ENCODE measurements at regions not wholly inside any gene's neighbourhood (a gene's known extent, or its start where the extent isn't known, plus 50 kb on each side); places are given as distances from the start of the nearest gene placed in this dataset.
A peak's percentile ranks its signal among the peaks of the same experiment; 100 is the strongest.

DNA sequence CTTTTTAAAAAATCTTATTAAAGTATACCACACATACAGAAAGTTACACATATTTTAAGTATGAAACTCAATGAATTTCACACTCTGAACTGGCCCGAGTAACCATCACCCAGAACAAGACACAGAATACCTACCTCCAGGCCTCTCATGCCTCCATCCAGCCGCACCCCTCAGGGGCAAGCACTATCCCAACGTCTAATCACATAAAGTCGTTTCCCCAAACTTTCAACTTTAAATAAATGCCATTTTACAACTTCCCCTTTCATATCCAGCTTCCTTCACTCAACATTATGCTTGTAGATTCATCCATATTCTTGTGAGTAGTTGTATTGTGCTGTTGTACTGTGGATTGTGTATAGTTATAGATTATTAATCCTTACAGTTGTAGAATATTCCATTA lies 539.1 kb downstream of the CD83 start:
- DNase-seq (ENCODE audit: low read depth): no peak
- in situ Hi-C loops (cut with HindIII; ENCODE audit: low pct_unique_long_range_greater_than_20kb, low sequenced_read_pairs): no loop called here

DNA sequence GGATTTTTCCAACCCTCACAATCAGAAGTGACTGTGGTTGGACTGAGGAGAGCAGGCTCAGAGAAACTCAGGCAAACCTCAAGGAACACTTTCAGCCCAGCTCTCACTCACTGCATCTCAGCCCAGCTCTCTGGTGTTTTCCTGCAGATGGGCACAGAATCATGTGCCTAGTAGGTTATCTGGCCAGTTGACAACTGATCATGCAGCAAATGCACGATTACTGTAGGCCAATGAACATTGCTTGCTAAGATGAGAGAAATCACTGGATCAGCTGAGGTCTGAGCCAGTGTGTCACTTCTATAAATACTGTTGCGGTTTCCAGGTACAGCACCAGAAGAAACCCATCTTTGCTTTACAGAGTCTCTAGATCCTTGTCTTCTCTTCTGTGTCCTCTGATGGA lies 540.5 kb downstream of the CD83 start:
- DNase-seq (ENCODE audit: low read depth): no peak
- in situ Hi-C loops (cut with HindIII; ENCODE audit: low pct_unique_long_range_greater_than_20kb, low sequenced_read_pairs): no loop called here

DNA sequence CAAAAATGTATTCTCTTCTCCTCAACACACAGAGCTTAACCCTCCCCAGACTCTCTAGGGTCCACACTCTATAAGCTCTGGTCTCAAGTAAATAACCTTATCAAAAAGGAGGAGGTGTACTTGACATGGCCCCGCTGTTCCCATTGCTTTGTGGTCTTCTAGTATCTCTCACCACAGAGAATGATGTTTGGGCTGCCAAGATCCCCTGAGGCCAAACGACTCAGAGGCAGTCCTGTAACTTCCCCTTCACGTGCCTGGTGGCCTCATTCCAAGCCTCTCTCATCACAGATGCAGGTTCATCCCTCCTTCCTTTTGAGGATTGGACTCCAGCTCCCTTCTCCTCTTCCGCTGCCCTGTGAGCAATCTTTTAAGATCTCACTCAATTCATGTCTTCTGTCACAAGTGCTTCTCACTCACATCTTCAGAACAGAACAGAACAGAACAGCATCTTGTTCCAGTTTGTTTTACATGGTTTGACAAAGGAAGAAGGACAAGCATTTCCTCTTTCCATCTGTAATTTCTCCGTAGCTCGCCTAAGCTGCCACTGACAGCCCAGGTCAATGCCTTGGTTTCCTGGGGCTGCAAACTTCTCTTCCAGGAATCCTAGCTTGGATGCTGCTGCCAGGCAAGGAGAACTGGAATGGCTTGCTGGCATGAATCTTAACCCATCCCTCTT lies 541.5 kb downstream of the CD83 start:
- in situ Hi-C loops (cut with HindIII; ENCODE audit: low pct_unique_long_range_greater_than_20kb, low sequenced_read_pairs): no loop called here
- DNase-seq (ENCODE audit: low read depth): no peak

DNA sequence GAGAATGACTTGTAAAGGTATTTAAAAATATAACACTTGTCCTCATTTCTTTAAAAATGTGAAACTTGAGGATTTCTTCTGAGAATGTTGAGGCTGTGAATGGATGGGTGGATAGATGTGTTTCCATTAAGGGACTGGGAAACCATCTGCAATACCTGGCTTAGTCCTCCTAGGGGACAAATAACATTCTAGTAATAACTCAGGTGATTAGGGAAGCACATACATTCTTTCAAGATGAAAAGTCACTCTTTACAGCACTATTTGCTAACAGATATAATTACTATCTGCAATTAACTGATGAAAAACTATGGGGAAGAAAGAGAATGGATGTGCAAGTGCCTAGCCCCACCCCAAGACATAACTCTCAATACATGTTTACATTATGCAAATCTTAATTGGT lies 542.3 kb downstream of the CD83 start:
- in situ Hi-C loops (cut with HindIII; ENCODE audit: low pct_unique_long_range_greater_than_20kb, low sequenced_read_pairs): no loop called here
- no peak for DNase-seq (ENCODE audit: low read depth)

- DNase-seq (ENCODE audit: low read depth): peak; percentile 30
- in situ Hi-C loops (cut with HindIII; ENCODE audit: low pct_unique_long_range_greater_than_20kb, low sequenced_read_pairs): no loop called here
Observed at GRCh38 chr6:14660806-14661579, 543.4 kb downstream of the CD83 start.

- in situ Hi-C loops (cut with HindIII; ENCODE audit: low pct_unique_long_range_greater_than_20kb, low sequenced_read_pairs): no loop called here
- no peak for DNase-seq (ENCODE audit: low read depth)
Observed at GRCh38 chr6:14661691-14662090, 544.1 kb downstream of the CD83 start.

DNA sequence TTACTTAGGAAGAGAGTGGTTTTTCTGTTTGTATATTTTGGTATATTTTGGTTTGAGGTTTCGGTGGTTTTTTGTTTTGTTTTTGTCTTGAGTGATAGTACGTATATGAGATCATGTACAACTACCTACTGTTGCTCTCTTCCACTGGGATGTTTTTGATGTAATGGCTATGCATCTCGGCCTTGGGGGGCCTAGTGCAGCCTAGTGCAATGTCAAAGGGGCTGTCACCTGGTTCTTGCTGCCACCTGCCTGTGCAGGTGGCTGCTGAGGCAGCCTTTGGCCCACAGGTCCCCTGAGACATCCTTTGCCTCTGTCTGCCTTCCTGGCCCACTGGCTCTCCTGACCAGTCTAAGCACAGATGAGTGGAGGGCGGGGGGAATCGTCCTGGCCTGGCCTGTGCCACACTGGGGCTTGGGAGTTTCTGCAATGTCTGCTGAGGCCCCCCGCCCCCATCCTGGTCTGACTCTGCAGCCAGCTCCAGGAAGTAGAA lies 546.6 kb downstream of the CD83 start:
- in situ Hi-C loops (cut with HindIII; ENCODE audit: low pct_unique_long_range_greater_than_20kb, low sequenced_read_pairs): no loop called here

DNA sequence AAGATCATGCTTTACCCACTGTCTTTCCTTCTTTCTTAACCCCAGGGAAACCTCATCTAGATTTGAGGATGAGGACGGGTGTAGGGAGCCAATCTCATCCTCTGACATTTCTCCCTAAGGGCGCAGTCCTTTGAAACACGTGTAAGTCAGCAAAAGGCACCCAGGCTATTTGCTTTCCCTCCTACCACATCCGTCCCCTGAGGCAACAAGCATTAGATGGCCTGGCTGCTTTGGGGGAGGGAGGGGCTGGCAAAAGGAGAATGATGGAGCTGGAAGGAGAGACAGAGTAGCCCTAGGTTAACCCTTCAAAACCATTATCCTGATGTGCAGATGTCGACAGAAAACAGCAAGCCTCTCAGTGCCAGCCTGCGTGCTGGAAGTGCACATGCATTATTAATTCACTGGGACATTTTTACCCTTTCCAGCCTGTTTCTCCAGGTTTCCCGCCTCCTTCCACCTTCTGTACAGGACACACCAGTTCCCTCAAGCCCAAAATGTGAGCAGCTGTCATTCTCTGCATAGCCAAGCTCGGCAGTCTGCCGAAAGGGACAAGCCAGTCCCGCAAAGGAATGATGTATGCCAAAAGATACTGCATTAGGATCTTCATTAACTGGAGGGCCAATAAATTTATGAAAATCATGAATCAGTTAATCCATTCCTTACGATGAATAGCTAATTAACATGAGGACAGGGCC lies 547.2 kb downstream of the CD83 start:
- DNase-seq (ENCODE audit: low read depth): no peak
- in situ Hi-C loops (cut with HindIII; ENCODE audit: low pct_unique_long_range_greater_than_20kb, low sequenced_read_pairs): no loop called here

More for the DNA sequence above, 546.6 kb downstream of the CD83 start:
- no peak for DNase-seq (ENCODE audit: low read depth)

- no peak for DNase-seq (ENCODE audit: low read depth)
- in situ Hi-C loops (cut with HindIII; ENCODE audit: low pct_unique_long_range_greater_than_20kb, low sequenced_read_pairs): no loop called here
Observed at GRCh38 chr6:14665827-14666724, 548.5 kb downstream of the CD83 start.

- no peak for DNase-seq (ENCODE audit: low read depth)
- in situ Hi-C loops (cut with HindIII; ENCODE audit: low pct_unique_long_range_greater_than_20kb, low sequenced_read_pairs): no loop called here
Observed at GRCh38 chr6:14670806-14671205, 553.2 kb downstream of the CD83 start.

DNA sequence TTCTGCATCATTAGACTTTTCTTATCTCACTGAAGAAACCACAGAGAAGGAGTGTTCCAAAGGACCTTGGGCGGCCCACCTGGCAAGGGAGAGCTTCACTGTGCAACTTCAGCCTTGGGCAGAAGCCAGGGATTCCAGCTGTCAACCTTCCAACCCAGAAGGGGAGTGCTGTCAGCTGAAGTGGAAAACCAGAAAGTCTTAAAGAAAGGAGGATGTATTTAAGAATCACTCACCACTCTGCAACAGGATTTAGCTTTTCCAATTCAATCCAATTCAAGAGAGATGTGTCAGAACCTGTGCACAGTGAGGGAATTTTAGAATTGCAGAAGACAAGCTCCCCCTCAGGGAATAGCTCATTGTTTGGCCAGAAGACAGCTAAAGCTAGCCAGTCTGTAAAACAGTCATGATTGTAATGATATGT lies 553.7 kb downstream of the CD83 start:
- no peak for DNase-seq (ENCODE audit: low read depth)
- in situ Hi-C loops (cut with HindIII; ENCODE audit: low pct_unique_long_range_greater_than_20kb, low sequenced_read_pairs): no loop called here

DNA sequence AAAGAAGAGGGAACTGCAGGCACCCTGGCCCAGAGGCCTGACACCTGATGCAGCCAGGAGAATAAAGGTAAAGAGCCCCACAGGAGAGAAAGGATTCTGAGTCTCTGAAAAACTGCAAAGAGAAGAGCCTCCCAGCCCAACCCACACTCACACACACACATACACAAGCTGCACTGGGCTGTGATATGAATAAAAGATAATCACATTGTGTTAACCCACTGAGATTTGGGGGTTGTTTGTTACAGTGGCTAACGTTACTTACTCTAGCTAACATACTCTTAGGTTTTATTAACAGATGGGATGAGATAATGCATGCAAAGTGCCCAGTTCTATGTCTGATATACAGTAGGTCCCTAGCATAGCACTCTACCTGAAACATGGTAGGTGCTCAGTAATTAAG lies 554.4 kb downstream of the CD83 start:
- in situ Hi-C loops (cut with HindIII; ENCODE audit: low pct_unique_long_range_greater_than_20kb, low sequenced_read_pairs): no loop called here
- DNase-seq (ENCODE audit: low read depth): no peak

DNA sequence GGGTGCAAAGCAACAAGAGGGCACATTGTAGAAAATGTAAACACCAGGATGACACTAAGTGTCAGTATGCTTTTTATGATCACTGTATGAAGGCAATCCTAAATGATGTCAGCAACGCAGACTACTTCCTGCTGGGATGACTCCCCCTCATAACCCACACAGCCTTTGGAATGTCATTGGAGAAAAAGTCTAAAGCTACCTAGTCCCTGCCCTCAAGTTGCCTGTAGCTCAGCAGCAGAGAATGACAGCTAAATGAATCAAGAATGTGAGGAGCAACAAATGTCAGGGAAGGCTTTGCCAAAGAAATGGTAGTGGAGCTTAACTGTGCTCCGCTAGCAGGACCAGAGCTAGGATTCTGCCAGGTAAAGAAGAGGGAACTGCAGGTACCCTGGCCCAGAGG lies 555.6 kb downstream of the CD83 start:
- no peak for DNase-seq (ENCODE audit: low read depth)
- in situ Hi-C loops (cut with HindIII; ENCODE audit: low pct_unique_long_range_greater_than_20kb, low sequenced_read_pairs): no loop called here

DNA sequence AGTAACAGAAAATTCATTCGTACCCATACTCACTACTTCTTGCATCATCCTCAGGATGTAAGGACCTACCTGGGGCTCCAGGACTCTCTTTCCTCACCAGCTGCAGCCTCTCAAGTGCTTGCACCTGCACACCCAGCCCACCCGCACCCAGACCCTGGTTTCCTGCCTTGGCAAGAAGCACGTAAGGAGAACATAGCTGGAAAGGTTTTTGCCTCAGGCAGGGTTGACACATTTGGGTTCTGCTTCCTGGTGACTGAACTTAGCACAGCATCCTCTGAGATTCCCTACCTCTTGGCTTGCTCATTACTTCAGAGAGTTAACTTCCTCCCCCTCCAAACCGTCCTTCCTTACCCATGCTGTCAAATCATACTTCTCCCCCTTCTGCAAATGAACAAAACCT lies 556.9 kb downstream of the CD83 start:
- in situ Hi-C loops (cut with HindIII; ENCODE audit: low pct_unique_long_range_greater_than_20kb, low sequenced_read_pairs): no loop called here
- DNase-seq (ENCODE audit: low read depth): no peak

DNA sequence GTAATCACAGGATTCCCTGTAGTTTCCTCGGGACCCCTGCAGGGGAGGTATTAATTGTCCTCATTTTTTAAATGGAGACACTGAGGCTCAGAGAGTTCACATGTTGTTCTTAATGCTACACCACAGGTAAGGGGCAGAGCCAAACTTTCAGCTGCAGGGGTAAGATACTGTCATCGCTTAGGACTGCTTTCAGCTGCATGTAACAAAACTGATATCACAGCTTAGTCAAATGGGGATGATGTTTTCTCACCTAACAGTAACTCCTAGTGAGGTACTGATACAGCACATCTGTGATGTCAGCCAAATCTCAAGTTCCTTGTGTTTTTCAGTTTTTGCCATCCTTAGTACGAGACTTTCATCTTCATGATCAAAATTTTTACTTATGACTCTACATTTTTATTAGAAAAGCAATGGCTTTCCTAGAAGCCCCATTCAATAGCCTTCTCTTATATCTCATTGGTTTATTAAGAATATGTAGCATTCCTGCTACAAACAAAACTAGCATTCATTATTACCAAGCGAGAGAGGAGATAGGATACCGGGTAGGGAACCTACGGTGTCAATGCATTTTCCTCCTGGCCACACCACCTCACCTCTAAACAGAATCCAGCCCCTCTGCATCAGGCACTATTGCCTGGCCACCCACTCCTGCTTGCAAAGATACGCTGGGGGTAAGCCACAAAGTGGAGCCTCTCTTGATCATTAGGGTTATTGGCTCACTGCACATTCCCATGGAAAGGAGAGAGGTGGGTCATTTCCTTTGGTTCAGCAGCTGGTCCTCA lies 557.5 kb downstream of the CD83 start:
- in situ Hi-C loops (cut with HindIII; ENCODE audit: low pct_unique_long_range_greater_than_20kb, low sequenced_read_pairs): no loop called here

DNA sequence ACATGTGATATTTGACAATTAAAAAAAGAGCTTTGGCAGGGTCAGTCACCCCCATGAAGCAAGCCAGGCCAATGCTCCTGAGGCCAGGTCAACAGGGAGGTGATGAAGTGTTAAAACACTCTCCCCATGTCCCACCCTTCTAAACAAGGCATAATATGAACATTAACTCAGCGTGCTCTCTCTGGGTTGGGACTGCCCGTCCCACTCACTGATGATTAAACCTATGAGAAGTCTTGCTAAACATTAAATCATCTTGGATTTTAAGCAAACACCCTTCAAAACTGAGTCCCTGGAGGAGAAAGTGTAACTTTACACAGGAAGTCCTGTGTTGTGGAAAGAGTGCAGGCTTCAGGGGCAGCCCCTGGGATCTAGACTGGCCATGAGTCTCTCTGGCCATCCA lies 558.5 kb downstream of the CD83 start:
- DNase-seq (ENCODE audit: low read depth): peak; percentile 39
- in situ Hi-C loops (cut with HindIII; ENCODE audit: low pct_unique_long_range_greater_than_20kb, low sequenced_read_pairs): no loop called here

More for the DNA sequence above, 557.5 kb downstream of the CD83 start:
- no peak for DNase-seq (ENCODE audit: low read depth)

GRCh38 chr6:14676977-14677781 lies 559.6 kb downstream of the CD83 start:
- no peak for DNase-seq (ENCODE audit: low read depth)
- in situ Hi-C loops (cut with HindIII; ENCODE audit: low pct_unique_long_range_greater_than_20kb, low sequenced_read_pairs): no loop called here

Measured in Caki2 (cell line).